Brain pericyte (primary cell): ENCODE measurements at regions not wholly inside any gene's neighbourhood (a gene's known extent, or its start where the extent isn't known, plus 50 kb on each side); places are given as distances from the start of the nearest gene placed in this dataset.
"Not testable (repeated sequence)": the region's sequence is repeated elsewhere in the genome, so short reads cannot be mapped to it uniquely, and the experiment has no call there.

Experiments
- DNase-seq: peaks from one replicate; pipeline ENCODE4 v3.0.0-alpha.2; 2012; ENCODE audit warnings: low read depth, low spot score

- DNase-seq, result no peak
These were observed 72.0 kb upstream of the P3H2 start for GRCh38 chr3:190192739-190193138.

DNA sequence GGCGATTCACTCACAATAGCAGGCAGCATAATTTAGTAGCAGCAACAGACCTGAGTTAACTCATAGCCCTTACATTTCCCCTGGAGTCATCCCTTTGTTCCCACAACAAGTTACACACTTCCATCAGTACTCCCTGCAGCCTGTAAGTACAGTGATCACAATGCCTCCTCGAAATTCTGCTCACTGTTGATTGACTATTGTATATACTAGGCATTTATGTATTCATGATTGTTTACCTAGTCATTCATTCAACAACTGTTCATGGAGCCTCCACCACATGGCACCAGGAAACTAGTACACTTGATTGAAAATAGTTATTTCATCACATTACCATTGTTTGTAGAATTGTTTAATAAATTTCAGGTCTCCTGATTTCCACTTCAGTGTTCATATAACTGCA lies 71.4 kb upstream of the P3H2 start:
- DNase-seq, result no peak

- DNase-seq, result no peak
These were observed 67.5 kb upstream of the P3H2 start for GRCh38 chr3:190188197-190188596.

- DNase-seq, result peak; percentile 81
These were observed 62.4 kb upstream of the P3H2 start for GRCh38 chr3:190183121-190183520.

DNA sequence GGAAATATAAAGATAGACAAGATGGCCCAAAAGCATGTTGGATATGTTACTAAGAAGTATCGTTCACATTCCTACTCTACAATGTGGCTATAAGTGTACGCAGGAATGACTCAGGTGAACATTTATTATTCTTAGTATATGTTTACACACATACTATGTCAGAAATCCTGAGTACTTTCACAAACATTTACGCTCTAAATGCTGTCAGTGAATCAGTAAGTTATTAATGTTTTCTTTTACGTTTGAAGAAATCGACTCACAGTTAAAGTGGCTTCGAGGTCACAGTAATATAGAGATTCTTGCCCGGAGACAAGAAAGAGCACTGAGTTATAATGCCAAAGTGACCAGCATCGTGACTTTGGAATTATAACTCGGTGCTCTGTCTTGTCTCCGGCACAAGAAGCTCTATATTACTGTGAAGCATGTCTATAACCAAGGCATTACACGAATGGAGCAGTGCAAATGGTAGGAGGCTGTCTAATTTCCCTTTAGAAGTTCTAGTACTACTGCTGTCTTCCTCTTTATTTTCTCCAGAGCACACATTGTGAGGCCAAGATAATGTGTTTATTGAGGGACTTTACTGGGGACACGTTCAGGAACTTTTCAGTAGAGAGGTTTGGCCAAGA lies 61.8 kb upstream of the P3H2 start:
- DNase-seq, result no peak

- DNase-seq, result no peak
These were observed 59.6 kb upstream of the P3H2 start for GRCh38 chr3:190180268-190180667.

DNA sequence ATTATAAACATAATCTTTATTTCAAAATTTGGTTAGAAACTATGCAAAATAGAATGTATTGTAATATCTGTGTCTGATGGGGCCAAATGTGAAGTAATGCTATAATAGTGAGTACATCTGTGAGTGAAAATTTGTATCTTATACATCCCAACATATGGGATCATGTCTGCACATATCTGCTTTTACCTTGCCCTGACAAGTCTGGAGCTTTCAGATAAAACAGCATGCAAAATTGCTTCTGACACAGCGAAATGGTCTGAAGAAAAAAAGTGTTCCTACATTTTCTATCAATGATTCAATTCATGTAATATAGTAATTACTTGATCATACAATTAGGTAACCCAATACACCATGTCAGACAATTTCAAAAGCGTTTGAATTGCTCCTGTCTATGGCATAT lies 58.1 kb upstream of the P3H2 start:
- DNase-seq, result no peak

DNA sequence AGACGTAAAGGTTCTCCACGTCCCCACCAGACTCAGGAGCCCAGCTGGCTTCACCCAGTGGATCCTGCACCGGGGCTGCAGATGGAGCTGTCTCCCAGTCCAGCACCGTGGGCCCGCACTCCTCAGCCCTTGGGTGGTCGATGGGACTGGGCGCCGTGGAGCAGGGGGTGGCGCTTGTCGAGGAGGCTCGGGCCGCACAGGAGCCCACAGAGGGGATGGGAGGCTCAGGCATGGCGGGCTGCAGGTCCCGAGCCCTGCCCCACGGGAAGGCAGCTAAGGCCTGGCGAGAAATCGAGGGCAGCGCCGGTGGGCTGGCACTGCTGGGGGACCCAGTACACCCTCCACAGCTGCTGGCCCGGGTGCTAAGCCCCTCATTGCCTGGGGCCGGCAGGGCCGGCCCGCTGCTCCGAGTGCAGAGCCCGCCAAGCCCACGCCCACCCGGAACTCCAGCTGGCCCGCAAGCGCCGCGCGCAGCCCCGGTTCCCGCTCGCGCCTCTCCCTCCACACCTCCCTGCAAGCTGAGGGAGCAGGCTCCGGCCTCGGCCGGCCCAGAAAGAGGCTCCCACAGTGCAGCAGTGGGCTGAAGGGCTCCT lies 56.3 kb upstream of the P3H2 start:
- DNase-seq, result not testable (repeated sequence)

- not testable (repeated sequence) for DNase-seq
These were observed 55.4 kb upstream of the P3H2 start for GRCh38 chr3:190176106-190176505.

DNA sequence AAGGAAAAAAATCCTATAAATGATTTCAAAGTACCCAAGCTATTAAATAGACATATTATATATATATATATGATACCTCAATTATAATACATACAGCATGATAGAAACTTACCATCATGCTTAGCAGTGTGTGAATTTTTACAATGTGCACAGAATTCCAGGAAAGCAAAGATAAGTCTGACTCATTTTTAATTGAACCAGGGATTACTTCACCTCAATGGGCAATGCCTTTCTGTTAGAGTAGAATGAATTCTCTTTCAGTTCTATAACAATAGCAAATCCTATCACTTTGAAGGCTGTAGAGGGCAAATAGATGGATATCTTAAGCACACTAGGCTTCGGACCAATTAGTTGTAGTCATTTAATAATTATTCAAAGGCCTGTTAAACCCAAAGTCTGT lies 54.8 kb upstream of the P3H2 start:
- no peak for DNase-seq

DNA sequence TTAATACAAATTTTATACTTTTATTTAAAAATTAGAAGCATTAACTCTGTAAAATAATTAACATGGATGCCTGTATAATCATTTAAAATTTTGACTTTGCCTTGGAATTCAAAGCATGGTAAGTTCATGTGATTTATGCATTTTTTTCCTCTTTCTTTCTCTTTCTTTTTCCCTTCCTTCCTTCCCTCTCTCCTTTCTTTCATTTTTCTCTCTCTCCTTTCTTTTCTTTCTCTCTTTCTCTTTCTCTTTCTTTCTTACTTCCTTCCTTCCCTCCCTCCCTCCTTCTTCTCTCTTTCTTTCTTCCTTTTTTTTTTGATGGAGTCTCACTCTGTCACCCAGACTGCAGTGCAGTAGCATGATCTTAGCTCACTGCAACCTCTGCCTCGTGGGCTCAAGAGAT lies 53.8 kb upstream of the P3H2 start:
- DNase-seq, result no peak

DNA sequence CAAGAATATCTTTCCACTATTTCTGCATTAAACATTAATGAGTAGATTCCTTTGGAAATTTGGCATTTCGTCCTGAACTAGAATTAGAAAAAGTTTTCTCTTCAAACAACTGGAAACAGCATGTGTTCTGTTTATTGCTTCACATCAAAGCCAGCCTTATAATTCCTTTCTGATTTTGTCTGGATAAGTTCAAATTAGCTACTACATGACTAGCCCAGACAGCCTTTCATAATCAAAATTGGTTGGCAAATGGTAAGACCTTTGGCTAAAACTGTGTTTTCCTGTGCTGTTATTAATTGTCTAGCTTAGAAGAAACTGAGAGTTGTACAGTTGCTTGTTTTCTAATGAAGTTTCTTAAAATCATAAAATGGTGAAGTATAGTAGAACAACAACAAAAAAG lies 52.7 kb upstream of the P3H2 start:
- no peak for DNase-seq

DNA sequence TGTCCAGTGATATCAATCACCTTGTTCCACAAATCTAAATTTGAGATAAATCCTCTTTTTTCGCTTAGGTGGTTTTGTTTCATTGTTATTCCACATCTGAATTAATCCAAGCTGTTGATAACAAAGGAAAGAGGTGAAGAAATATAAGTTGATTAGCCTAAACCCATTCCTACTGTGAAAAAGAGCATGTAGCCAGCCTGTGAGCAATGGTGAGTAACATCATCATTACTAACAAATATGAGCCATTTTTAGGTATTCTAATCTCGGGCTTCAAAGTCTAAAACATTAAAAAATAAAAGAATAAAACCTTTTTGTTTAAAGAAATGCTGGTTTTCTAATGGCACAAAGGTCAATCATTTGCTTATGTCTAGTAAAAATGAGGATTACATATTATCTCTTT lies 52.1 kb upstream of the P3H2 start:
- no peak for DNase-seq
